HG03025 (cell line): ENCODE measurements at regions not wholly inside any gene's neighbourhood (a gene's known extent, or its start where the extent isn't known, plus 50 kb on each side); places are given as distances from the start of the nearest gene placed in this dataset.

Source experiments
- ATAC-seq: cut with Tn5 transposase; IDR thresholded peaks from one replicate; pipeline ENCODE4 v1.9.1; 2021; ENCODE audit warnings: mild to moderate bottlenecking, moderate library complexity; ENCODE audit not compliant: unreplicated experiment, low FRiP score

DNA sequence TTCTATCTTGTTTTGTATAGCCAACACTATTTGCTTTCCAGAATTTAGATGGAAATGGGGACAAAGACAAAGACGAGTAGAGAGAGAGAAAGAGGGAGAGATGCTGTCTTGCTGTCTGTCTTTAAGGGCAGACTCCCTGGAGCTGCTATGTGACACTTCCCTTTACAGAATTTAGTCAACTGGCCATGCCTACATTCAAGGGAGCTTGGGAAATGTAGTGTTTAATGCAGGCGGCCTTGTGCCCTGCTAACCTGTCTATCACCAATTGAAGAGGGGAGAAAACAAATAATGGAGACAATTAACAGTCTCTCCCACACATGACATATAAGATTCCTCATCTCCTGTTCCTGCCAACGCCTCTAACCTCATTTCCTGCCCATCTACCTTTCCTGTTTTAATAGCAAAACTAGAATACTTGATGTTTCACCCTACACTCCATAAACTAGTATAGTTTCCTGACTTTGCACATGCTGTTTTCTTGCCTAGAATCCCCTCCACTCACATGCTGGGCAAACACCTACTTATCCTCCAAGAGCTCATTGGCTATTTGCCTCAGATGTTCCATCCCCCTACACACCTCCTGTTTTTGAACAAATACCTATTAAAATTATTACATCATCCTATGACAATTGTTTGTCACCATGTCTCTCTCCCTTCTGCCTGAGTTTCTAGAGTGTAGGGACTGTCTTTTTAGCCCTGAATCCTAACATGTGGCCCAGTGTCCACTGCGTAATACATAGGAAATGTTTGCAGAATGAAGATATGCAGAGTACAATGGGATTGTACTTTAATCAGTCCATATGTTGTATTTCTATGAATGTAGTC, 117.2 kb downstream of the SLC25A24 start:
- ATAC-seq = no peak

DNA sequence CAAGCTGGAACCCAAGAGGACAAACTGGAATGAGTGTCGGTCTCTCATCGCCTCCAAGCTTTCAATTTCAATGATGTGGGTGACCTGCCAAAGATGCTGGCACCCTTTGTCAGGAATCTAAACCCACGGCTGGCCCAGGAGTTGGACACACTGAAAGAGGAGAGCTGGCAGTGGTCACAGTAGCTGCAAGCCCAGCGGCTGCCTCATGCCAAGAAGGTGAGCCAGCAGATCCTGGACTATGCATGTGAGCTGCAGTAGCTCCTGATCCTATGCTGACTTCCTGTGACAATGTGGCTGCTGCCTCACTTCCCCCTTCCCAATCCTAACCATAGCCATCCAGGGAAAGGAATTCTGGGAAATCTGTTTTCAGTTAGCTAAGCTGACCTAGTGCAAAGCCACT, 117.0 kb upstream of the VAV3 start:
- ATAC-seq = no peak

DNA sequence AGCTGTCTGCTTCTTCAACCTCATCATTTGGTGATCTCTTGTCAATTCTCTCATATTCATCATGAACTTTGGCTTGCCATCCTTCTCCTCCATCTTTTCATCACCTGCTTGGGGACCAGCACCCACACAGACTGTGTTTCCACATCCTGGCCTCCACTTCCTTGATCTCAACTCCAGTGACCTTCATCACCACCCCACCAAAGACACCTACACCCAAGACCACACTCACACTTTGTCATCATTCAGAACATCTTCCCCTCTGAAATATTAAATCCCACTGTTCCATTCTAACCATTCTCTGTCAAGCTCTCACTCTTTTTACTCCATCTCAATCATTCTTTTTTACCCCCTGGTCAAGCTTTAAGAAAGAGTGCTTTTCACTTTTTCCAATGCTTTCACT, 115.5 kb upstream of the VAV3 start:
- ATAC-seq = no peak

DNA sequence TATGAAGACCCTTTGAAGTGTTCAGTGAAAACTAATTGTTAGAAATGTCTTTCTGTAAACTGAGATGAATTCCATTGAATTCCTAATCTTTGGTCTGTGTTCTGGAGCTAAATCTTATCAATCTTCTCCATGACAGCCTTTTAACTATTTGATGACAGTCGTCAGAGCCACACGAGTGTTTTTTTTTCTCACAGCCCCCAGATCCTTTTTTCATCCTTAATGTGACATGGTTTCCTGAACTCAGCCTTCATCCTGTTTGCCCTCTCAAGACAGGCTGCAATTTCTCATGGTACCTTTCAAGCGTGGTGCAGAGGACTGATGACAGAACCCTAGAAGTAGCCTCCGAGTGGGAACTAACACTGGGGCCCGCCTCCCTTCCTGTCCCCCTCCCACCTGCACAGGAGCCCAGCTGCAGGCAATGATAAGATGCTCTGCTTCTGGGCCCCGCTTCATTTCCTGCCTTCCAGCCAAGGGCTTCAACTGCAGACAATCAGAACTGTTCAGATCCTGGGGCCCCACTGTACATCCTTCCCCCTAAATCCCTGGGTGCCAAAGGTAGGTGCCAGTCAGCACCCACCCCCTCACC, 114.6 kb upstream of the VAV3 start:
- no peak for ATAC-seq

DNA sequence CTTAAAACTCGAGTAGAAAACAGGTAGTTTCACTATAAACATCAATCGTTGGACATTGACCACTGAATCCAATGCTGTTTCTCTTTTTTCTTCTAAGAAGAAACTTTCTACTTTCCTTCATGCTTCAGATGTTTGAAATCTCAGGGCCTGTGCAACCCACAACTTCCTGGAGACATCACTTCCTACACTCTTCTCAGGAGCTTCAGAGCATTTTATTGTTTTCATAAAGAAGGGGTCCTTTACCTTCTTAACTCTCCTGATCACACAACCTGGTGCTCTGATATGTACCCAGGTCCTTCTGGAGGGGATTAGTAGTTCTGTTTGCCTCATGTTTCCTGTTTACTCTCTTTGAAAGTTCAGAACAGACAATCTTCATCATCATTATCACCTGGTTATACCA, 113.0 kb upstream of the VAV3 start:
- no peak for ATAC-seq

DNA sequence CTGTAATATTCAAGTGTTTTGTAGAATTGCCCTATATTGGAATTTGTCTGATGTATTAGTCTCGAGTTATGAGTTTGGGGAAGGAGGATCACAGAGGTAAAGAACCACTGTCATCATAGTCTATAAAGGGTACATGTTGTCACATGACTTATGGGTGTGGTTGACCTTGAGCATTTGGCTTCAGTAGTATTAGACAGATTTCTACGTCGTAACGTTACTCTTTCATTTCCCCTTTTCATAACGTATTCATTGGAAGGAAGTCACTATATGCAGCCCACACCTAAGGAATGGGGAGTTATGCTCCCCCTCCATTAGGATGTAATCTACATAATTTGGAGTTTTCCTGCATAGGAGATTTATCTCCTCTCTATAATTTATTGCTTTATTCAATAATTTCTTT, 110.1 kb upstream of the VAV3 start:
- ATAC-seq = peak; percentile 63

DNA sequence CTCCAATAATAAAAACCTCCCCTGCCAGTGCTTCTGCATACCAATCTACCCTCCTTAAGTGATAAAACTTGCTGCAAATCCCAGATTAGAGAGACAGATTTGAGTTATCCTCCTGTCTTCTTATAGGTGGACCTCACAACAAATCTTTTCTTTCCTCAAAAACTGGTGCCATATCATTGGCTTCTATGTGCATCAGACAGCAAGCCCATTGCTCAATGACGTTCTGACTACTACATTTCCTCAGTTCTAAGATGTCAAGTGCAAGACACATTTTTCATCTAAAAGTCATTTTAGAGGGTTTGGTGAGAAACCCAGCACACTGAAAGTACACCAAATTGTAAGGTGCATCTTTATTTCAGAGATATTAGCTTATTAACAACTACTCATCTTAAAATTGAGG, 107.8 kb upstream of the VAV3 start:
- ATAC-seq = no peak

DNA sequence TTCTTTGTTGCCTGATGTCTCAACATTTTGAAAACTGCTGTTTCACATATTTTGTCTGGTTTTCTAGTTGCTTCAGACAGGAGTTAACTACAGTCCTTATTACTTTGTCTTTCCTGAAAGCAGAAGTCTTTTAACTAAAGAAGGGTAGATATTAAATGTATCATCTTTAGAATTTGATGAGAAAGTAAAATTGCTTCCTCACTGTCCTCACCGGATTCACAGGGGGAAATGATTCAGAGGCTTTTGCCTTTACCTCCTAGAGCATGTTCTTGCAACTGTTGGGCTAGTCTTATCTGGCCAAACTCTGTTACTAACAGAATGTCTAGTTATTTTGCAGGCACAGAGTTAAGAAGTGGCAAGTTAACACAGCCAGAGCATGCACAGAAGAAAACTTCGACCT, 107.2 kb upstream of the VAV3 start:
- no peak for ATAC-seq

DNA sequence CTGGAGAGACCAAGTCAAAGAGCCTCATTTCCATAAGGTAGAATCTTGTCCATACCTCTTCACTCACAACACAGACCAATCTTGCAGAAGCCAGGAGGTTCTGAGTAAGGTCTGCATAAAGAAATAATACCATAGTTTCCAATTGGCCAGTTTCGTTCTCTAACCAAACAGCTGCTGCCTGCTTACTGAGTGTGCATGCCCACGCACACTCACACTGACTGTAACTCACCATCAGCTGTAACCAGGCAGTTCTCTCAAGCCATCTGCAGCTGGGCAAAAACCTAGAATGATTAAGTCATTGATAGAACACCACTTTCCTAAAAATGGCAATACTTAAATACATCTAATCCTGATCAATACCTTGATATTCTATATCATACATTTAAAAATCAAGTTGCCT, 106.6 kb upstream of the VAV3 start:
- peak; percentile 47 for ATAC-seq

DNA sequence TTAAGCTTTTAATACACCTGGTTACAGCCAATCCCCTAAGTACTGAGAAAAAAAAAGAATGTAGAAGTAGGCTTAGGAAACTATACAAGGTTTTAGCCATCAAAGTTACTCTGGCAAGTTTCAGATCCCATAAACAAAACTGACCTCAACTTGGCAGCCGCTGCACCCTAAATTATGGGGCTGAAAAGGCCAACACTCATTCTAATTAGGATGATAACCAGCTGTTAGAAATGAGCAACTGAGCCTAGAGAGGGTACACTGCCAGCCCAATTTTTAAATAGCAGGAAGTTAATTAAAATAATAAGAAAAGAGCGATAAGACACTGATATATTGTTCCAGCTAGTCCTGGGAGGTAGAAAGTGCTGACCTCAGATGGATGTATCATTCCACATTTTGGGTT, 105.7 kb upstream of the VAV3 start:
- no peak for ATAC-seq

DNA sequence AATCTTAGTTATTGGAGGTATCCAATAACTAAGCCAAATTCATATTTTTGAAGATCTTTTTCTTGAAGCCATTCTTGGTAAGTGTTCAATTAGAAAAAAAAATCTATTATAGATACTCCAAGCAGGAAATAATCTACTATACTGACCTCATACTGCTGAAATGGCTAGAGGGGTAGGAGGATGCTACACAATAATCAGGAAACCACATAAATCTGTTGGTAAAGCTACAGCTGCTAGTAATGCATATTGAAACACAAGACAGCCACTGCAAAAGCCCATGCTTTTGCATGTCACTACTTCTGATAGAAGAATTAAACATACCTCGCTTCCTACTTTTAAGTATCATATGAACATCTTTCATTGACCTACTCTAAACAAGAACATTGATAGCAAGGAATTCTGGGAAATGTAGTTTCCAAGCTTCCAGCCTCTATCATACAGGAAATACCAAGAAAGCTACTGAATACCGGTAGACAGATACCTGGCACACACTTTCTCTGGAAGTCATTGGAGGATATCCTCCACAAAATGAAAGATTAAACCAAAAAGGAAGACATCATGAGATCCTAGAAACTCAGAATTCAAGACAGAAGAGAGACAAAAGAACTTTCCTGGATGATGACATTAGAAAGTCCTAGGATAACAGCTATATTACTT, 103.0 kb upstream of the VAV3 start:
- ATAC-seq = no peak

DNA sequence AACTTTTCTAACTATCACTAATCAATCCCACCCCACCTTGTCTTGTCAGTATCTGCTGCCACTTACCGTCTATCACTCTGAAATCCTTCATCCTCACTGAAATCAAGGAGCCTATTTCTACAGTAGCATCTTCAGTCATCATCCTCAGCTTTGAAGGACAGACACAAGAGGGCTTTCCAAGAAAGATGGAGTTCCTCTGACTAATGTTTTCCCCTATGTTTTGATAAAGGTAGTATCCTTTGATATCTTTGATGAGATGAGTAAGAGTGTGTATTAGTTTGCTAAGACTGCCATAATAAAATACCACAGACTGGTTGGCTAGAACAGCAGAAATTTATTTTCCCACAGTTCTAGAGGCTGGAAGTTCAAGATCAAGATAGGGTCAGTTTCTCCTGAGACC, 101.8 kb upstream of the VAV3 start:
- no peak for ATAC-seq

DNA sequence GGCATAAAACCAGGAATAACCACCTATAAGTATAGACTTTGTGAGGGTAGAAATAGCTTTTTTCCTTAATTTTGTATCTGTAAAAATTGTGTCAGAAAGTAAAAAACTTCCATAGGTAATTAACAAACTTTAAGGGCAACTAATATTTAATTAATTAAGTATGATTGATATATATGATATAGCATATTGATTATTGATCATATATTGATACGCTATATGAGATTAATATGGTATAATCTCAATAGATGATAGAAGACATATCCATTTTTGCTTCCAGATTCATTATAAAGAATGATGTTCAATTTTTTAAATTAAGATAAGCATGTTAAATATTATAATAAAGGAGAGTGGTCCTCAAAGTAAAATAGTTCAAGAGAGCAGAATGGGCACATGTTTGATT, 99.3 kb upstream of the VAV3 start:
- ATAC-seq = no peak

DNA sequence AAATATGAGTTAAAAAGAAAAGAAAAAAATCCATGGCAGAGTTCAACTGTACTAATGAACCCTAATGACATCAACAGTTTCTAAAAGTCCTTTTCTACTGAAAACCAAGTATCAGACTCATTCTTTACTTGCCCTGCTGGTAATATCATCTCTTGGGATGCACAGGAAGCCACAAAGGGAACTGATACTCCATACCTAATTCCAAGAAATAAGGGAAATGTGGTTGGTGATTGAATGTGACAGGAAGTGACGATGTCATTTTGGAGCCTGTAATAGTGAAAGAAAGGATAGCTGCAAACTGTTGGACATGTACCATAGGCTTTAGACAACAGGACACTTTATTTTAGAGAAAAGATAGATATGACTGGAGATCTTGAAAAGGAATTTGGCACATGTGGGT, 98.7 kb upstream of the VAV3 start:
- no peak for ATAC-seq

DNA sequence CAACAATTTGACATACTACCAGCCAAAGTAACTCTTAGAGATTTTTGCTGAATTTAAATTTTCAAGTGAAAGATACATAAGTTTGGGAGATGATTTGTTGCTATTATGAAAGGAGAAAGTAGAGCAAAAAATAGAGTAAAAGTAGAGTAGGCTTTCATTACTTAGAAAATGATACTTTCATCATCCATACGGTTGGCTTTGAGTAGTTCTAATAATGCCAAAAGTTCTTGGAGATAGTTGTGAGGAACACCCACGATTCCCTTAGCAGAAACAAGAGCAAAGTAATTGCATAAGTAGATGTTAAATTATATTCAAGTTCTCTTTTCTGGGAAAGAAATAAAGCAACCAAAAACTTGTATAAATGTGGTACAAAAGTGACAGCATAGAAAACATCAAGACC, 95.0 kb upstream of the VAV3 start:
- no peak for ATAC-seq

DNA sequence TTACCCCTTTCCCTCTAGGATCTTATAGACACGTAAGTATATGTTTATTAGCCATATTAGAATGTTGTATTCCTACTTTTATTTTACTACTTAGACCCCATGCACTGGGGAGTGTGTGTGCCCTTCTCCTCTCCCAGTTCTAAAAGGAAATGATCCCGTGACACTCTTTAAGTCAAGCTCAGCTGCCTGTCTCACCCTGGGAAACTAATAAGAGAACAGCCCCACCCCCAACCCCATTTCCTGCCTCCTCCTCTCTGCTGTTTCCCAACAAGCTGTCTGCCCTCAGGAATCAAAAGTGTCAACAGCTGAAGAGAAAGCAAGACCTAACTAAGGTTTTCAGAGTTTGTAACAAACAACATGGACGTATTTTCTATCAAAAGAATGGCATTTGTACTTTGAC, 92.6 kb upstream of the VAV3 start:
- ATAC-seq = no peak

DNA sequence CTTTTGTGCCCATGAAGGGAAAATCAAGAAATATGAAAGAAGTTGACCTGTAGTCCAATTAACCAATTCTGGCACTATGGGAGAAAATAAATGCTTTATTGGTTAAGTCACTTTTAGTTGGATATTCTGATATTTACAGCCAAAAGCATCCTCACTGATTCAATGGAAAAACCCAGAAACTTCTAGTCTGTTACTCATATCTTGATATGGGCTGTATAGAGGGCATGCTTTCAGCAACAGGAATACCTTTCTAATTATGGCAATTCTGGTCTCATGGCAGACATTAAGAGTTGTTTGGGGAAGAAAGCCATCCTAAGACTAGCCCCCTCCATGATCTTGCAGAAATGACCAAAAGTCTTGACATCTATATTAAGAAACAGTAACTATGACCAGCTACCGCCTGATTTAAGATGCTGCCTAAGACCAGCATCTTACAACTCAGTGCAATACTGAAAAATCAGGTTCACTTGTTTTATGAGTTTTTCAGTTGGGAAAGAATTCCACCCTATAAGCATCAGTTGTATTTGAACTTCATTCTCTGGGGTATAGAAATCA, 91.5 kb upstream of the VAV3 start:
- no peak for ATAC-seq

DNA sequence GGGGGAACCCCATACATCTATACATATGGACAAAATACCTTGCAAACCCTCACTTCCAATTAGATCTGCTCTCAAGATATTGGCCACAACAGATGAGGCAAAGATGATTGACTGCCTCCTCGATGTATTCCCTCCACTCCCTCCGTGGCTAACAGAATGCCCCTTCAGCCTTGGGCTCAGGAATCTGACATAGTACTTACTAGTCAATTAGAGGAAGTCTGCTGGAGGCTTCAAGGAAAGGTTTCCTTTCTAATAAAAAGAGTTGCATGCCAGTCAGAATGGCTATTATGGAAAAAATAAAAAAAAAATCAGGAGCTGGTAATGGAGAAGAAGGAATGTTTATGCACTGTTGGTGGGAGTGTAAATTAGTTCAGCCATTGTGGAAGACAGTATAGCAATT, 90.4 kb upstream of the VAV3 start:
- no peak for ATAC-seq

DNA sequence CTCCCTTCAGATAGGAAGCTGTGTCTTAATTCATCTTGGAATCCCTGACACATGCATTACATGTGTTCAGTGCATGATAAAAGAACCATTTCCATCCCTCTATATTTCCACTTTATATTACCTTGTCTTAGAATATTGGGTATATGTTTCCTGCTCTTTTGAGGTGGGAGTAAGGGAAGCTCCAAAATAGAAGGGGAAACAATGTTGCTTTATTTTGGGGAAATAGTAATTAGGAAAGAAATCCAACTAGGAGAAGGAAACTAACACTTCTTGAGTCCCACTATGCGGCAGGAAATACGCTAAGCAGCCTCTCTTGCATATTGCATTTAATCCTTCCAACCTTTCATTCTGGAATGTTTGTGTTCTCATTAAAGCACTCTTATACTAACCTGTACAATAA, 89.4 kb upstream of the VAV3 start:
- ATAC-seq = no peak

DNA sequence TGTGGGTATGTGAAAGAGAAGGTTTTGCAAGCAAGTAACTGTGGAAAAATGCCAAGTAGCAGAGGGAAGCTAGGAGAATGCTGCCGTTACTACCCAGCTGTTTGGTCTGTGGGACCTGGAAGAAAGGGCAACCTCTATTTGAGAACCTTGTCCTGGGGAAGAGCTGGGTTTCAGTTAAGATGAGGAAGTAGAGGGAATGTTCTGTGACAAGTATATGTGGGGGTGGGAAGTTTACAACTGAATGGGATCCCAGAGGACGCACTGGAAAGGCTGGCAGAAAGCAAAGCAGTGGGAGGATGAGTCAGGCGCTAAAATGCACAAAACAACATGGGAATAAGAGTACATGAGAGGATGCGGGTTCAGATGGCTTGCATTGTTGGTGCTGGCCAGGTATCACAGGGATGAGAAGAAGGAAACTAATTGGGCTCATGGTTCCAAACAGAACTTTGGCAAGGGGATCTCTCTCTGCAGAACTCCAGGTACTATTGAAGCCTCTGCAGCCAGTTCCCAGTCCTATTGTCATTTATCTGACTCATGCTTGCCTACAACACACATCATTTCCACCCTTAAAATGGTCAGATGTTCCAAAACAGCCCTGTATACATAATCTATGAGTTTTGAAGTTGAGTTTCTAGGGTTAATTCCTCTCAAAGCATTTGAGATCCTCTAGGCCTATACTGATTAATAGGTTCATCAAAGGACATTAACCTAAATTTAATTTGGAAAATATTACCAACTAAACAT, 88.5 kb upstream of the VAV3 start:
- ATAC-seq = no peak
